H1 (cell line): ENCODE measurements at regions not wholly inside any gene's neighbourhood (a gene's known extent, or its start where the extent isn't known, plus 50 kb on each side); places are given as distances from the start of the nearest gene placed in this dataset.

Source experiments
- CTCF ChIA-PET: fragments of 300-600 bp; sonication (Branson Sonifier 250); formaldehyde crosslinking; loops from one replicate; lab custom pipeline; 2021; ENCODE audit not compliant: partially characterized antibody; lab: Charles Lee
- POLR2A ChIA-PET: fragments of 300-600 bp; sonication (Branson Sonifier 250); formaldehyde crosslinking; loops from one replicate; lab custom pipeline; 2021; ENCODE audit warnings: inconsistent platforms; ENCODE audit not compliant: partially characterized antibody; lab: Charles Lee
- DNase-seq, 2 experiments: peaks; one replicate each; pipeline versions ENCODE4 v3.0.0 to v3.0.0-alpha.2; 2010 to 2022; ENCODE audit warnings: low spot score in 2 of 2, low read depth in 1 of 2, mixed read lengths in 1 of 2
- FAIRE-seq: peaks from 2 replicates; lab custom pipeline; 2011; peaks lifted over from hg19 to GRCh38; lab: Jason Lieb, UNC
- H2AFZ ChIP-seq: 2 replicates; pipeline ENCODE4 v1.8.1; 2012; ENCODE audit warnings: low read length, inconsistent platforms
- H2AK5ac ChIP-seq: 2 replicates; pipeline ENCODE4 v1.6.1; 2013; ENCODE audit warnings: low read depth, low read length
- H2BK120ac ChIP-seq: replicated peaks from 2 replicates; pipeline ENCODE3; 2013; ENCODE audit warnings: low read depth, low read length, inconsistent platforms
- H2BK12ac ChIP-seq: 2 replicates; pipeline ENCODE4 v1.6.1; 2013; ENCODE audit warnings: low read depth, low read length
- H2BK15ac ChIP-seq: 2 replicates; pipeline ENCODE4 v1.6.1; 2013; ENCODE audit warnings: low read length
- H2BK20ac ChIP-seq: 2 replicates; pipeline ENCODE4 v1.6.1; 2013; ENCODE audit warnings: low read length
- H2BK5ac ChIP-seq: 2 replicates; pipeline ENCODE4 v1.6.1; 2013; ENCODE audit warnings: low read depth, low read length
- H3K14ac ChIP-seq: 2 replicates; pipeline ENCODE4 v1.6.1; 2013; ENCODE audit warnings: inconsistent platforms; ENCODE audit not compliant: insufficient read length
- H3K18ac ChIP-seq: 2 replicates; pipeline ENCODE4 v1.6.1; 2013; ENCODE audit warnings: low read length; ENCODE audit errors: extremely low read depth
- H3K23ac ChIP-seq: 2 replicates; pipeline ENCODE4 v1.6.1; 2013; ENCODE audit warnings: inconsistent platforms; ENCODE audit not compliant: insufficient read length
- H3K23me2 ChIP-seq: 2 replicates; pipeline ENCODE4 v1.6.1; 2013; ENCODE audit warnings: low read depth, low read length
- H3K27ac ChIP-seq: 2 replicates; pipeline ENCODE4 v1.6.1; 2011; ENCODE audit warnings: low read depth, low read length, inconsistent platforms
- H3K27me3 ChIP-seq, 4 experiments: replicated peaks in 1 of 4; 1 replicate in 1 of 4; 2 replicates in 3 of 4; pipeline versions ENCODE4 v1.6.1 to v1.8.1; 2011 to 2013; ENCODE audit warnings: low read length in 3 of 4, mild to moderate bottlenecking in 3 of 4, inconsistent platforms in 2 of 4, mixed read lengths in 2 of 4, moderate library complexity in 1 of 4; ENCODE audit not compliant: control insufficient read depth in 3 of 4, insufficient read depth in 3 of 4; ENCODE audit errors: extremely low read depth in 1 of 4
- H3K36me3 ChIP-seq, 4 experiments: 2 replicates each; pipeline versions ENCODE4 v1.6.1 to v1.8.1; 2011 to 2013; ENCODE audit warnings: mild to moderate bottlenecking in 4 of 4, low read length in 3 of 4, moderate library complexity in 2 of 4, control low read depth in 1 of 4, inconsistent platforms in 1 of 4; ENCODE audit not compliant: insufficient read depth in 4 of 4, control insufficient read depth in 2 of 4
- H3K4ac ChIP-seq: replicated peaks from 2 replicates; pipeline ENCODE3; 2013; ENCODE audit warnings: low read length, low read depth, mixed read lengths, inconsistent platforms; ENCODE audit not compliant: insufficient read length
- H3K4me1 ChIP-seq, 4 experiments: replicated peaks in 1 of 4; 1 replicate in 1 of 4; 2 replicates in 3 of 4; pipeline versions ENCODE4 v1.6.1 to v1.8.1; 2011 to 2013; ENCODE audit warnings: low read length in 3 of 4, inconsistent platforms in 2 of 4, mixed read lengths in 1 of 4; ENCODE audit not compliant: insufficient read depth in 4 of 4, control insufficient read depth in 3 of 4
- H3K4me2 ChIP-seq, 2 experiments: 2 replicates each; pipeline versions ENCODE4 v1.6.1 to v1.8.1; 2011 to 2013; ENCODE audit warnings: low read depth in 2 of 2, low read length in 2 of 2, control low read depth in 1 of 2, inconsistent platforms in 1 of 2, mild to moderate bottlenecking in 1 of 2; ENCODE audit not compliant: insufficient read depth in 1 of 2
- H3K4me3 ChIP-seq, 4 experiments: fragments of 200-600, 300-600 bp in 1 of 4; sonication (generic), shearing (Covaris generic), sonication (Bioruptor Twin) in 1 of 4; 2 replicates each; pipeline versions ENCODE4 v1.5.1 to v1.8.1; 2011 to 2016; ENCODE audit warnings: low read length in 4 of 4, low read depth in 3 of 4, control low read depth in 2 of 4, inconsistent platforms in 2 of 4, mild to moderate bottlenecking in 2 of 4, mixed read lengths in 1 of 4, moderate library complexity in 1 of 4; ENCODE audit not compliant: insufficient read depth in 2 of 4; ENCODE audit errors: extremely low read depth in 1 of 4
- H3K56ac ChIP-seq: replicated peaks from 2 replicates; pipeline ENCODE3; 2013; ENCODE audit warnings: low read depth, mild to moderate bottlenecking, mixed read lengths, low read length, inconsistent platforms; ENCODE audit not compliant: insufficient read length
- H3K79me1 ChIP-seq: 2 replicates; pipeline ENCODE4 v1.6.1; 2013; ENCODE audit warnings: low read depth, low read length, control low read depth
- H3K79me2 ChIP-seq, 2 experiments: 2 replicates each; pipeline versions ENCODE4 v1.6.1 to v1.8.1; 2012 to 2013; ENCODE audit warnings: low read length in 2 of 2, mild to moderate bottlenecking in 2 of 2, inconsistent platforms in 1 of 2; ENCODE audit not compliant: insufficient read depth in 2 of 2, control insufficient read depth in 1 of 2
- H3K9ac ChIP-seq, 4 experiments: replicated peaks in 1 of 4; 1 replicate in 1 of 4; 2 replicates in 3 of 4; pipeline versions ENCODE4 v1.6.1 to v1.8.1; 2011 to 2013; ENCODE audit warnings: low read depth in 3 of 4, low read length in 3 of 4, control low read depth in 2 of 4, mild to moderate bottlenecking in 2 of 4, moderate library complexity in 2 of 4, inconsistent platforms in 1 of 4; ENCODE audit errors: extremely low read depth in 1 of 4
- H3K9me3 ChIP-seq, 2 experiments: 2 replicates each; pipeline versions ENCODE4 v1.6.1 to v1.8.1; 2012 to 2013; ENCODE audit warnings: mild to moderate bottlenecking in 2 of 2, moderate library complexity in 2 of 2, control low read depth in 1 of 2, inconsistent platforms in 1 of 2, low read depth in 1 of 2, low read length in 1 of 2, mixed read lengths in 1 of 2; ENCODE audit not compliant: insufficient read depth in 2 of 2
- H4K20me1 ChIP-seq, 2 experiments: replicated peaks in 1 of 2; 2 replicates each; pipeline versions ENCODE3 to v1.8.1; 2011 to 2013; ENCODE audit warnings: inconsistent platforms in 2 of 2, low read length in 2 of 2, mild to moderate bottlenecking in 1 of 2; ENCODE audit not compliant: insufficient read depth in 2 of 2, control insufficient read depth in 1 of 2
- H4K5ac ChIP-seq: 2 replicates; pipeline ENCODE4 v1.6.1; 2013; ENCODE audit warnings: low read length, low read depth, mixed read lengths, inconsistent platforms; ENCODE audit not compliant: insufficient read length
- H4K8ac ChIP-seq: 2 replicates; pipeline ENCODE4 v1.8.0; 2013; ENCODE audit warnings: mild to moderate bottlenecking, moderate library complexity, low read length, inconsistent platforms; ENCODE audit not compliant: insufficient read depth; ENCODE audit errors: extremely low read depth
- H4K91ac ChIP-seq: replicated peaks from 2 replicates; pipeline ENCODE3; 2013; ENCODE audit warnings: low read length, mixed read lengths, inconsistent platforms; ENCODE audit not compliant: insufficient read length
- CBX5 ChIP-seq: fragments of 300-800, 300-1000 bp; sonication (generic); IDR thresholded peaks from 2 replicates; pipeline ENCODE4 v1.7.1; 2016; ENCODE audit warnings: antibody characterized with exemption, low read length, low read depth
- EZH2 ChIP-seq: fragments of 200-600 bp; sonication (generic); IDR thresholded peaks from 2 replicates; pipeline ENCODE4 v1.7.1; 2012; ENCODE audit warnings: low read depth, mild to moderate bottlenecking, moderate library complexity, low read length, inconsistent platforms; ENCODE audit not compliant: severe bottlenecking
- POLR2A ChIP-seq, 2 experiments: IDR thresholded peaks; 1 replicate in 1 of 2; 2 replicates in 1 of 2; pipeline ENCODE4 v1.6.1; 2011; ENCODE audit warnings: low read depth in 2 of 2, low read length in 2 of 2, mild to moderate bottlenecking in 2 of 2; ENCODE audit errors: control extremely low read depth in 1 of 2
- RNF2 ChIP-seq: fragments of 200-900, 300-1000 bp; sonication (generic); IDR thresholded peaks from 2 replicates; pipeline ENCODE4 v1.7.1; 2016; ENCODE audit warnings: borderline replicate concordance, low read depth, mild to moderate bottlenecking, antibody characterized with exemption, low read length; ENCODE audit not compliant: poor library complexity, severe bottlenecking; ENCODE audit errors: missing control alignments
- WGBS, 2 experiments: shearing (Covaris generic) in 1 of 2; methylation state at CpG; one replicate each; pipeline versions ENCODE4 v1.1.6 to v1.1.7; 2013 to 2015; ENCODE audit warnings: low lambda C conversion rate in 2 of 2, mixed read lengths in 2 of 2, inconsistent platforms in 1 of 2, low coverage in 1 of 2, missing lambda C conversion rate in 1 of 2; ENCODE audit not compliant: insufficient replicate concordance in 2 of 2, insufficient coverage in 1 of 2, insufficient read length in 1 of 2; ENCODE audit errors: extremely low coverage in 1 of 2, missing lambda C conversion rate in 1 of 2; 5-methylcytosine and 5-hydroxymethylcytosine counted together

- DNase-seq (no peak), FAIRE-seq (no peak)
- no peaks in the 10 kb centered on the region for H4K20me1 ChIP-seq
- H3K4me3 ChIP-seq = no peak overlapping the region
- H3K9me3 ChIP-seq = no peaks in the 10 kb centered on the region; a peak in 1 of 4 replicates
- H3K4me1 ChIP-seq = no peaks in the 10 kb centered on the region
- no peaks in the 10 kb centered on the region for H3K23me2 ChIP-seq
- no peak overlapping the region for H2AFZ ChIP-seq
- no peak overlapping the region for H2BK20ac ChIP-seq
- CTCF ChIA-PET = interaction anchor here (0.6 to 1.6 kb wide), 2 partner anchors 9 to 314 kb away, joined by 3 to 5 read pairs; no protein-coding TSS in a partner anchor
- H3K27me3 ChIP-seq = peaks cover 0 to 1% (median 0%) of the 10 kb centered on the region in 4 experiments; a peak in 1 of 7 replicates
- H3K23ac ChIP-seq = no peak overlapping the region
- no peak overlapping the region for H2BK12ac ChIP-seq
- H3K27ac ChIP-seq = no peak overlapping the region
- no peak overlapping the region for H3K14ac ChIP-seq
- no peak overlapping the region for H3K4ac ChIP-seq
- no peaks in the 10 kb centered on the region for H3K36me3 ChIP-seq
- H3K4me2 ChIP-seq = no peak overlapping the region
- H3K56ac ChIP-seq = no peak overlapping the region
- no peak overlapping the region for H2AK5ac ChIP-seq
- POLR2A ChIA-PET = no interaction called here
- H4K91ac ChIP-seq = no peak overlapping the region
- H3K79me2 ChIP-seq = no peaks in the 10 kb centered on the region
- H3K79me1 ChIP-seq = no peaks in the 10 kb centered on the region
- no peak overlapping the region for H2BK15ac ChIP-seq
- no peak overlapping the region for H4K5ac ChIP-seq
- no peak overlapping the region for H3K18ac ChIP-seq
- no peak overlapping the region for H2BK120ac ChIP-seq
- 87% methylated on average over 2 of the region's 2 CpGs; no CpG with 5 or more reads in 1 of the 2 experiments for WGBS, 2 experiments
- H2BK5ac ChIP-seq = no peak overlapping the region
- no peak overlapping the region for H3K9ac ChIP-seq
- H4K8ac ChIP-seq = no peak overlapping the region
- TF ChIP-seq CBX5 (no peak), RNF2 (no peak), EZH2 (no peak), POLR2A (IDR thresholded peaks at IDR 0.05; ENCODE audit: control extremely low read depth in 1 of 2, low read depth in 2 of 2, low read length in 2 of 2) (no peak)
Measured at GRCh38 chr1:189125694-189126093, 1352.0 kb downstream of the BRINP3 start.
